Memory B cell (primary cell): ENCODE measurements at regions not wholly inside any gene's neighbourhood (a gene's known extent, or its start where the extent isn't known, plus 50 kb on each side); places are given as distances from the start of the nearest gene placed in this dataset.

Source experiments
- ATAC-seq: fragments of 150-1000 bp; cut with Tn5 transposase; 2 replicates; pipeline ENCODE4 v1.10.0; 2021; ENCODE audit warnings: low read depth, mild to moderate bottlenecking, moderate library complexity
- DNase-seq, 2 donors: peaks; one replicate each; pipeline ENCODE4 v3.0.0; 2022; ENCODE audit warnings: low spot score in 2 of 2
- H3K27ac Mint-ChIP-seq: one replicate; pipeline ENCODE4 v1.8.0; 2022; ENCODE audit warnings: mild to moderate bottlenecking, moderate library complexity, mixed read lengths
- H3K27me3 Mint-ChIP-seq: one replicate; pipeline ENCODE4 v1.8.0; 2022; ENCODE audit warnings: mixed read lengths
- H3K36me3 Mint-ChIP-seq: one replicate; pipeline ENCODE4 v1.8.0; 2022; ENCODE audit warnings: mild to moderate bottlenecking, mixed read lengths
- H3K4me1 Mint-ChIP-seq: one replicate; pipeline ENCODE4 v1.8.0; 2022; ENCODE audit warnings: mixed read lengths
- H3K4me3 Mint-ChIP-seq: one replicate; pipeline ENCODE4 v1.8.0; 2022; ENCODE audit warnings: mild to moderate bottlenecking, moderate library complexity, mixed read lengths
- H3K9me3 Mint-ChIP-seq: one replicate; pipeline ENCODE4 v1.8.0; 2022; ENCODE audit warnings: mixed read lengths

- Mint-ChIP-seq H3K4me3 (no peak overlapping the region), H3K9me3 (peaks cover 8% of the 10 kb centered on the region), H3K36me3 (no peaks in the 10 kb centered on the region), H3K27ac (no peak overlapping the region), H3K27me3 (peaks cover 10% of the 10 kb centered on the region), H3K4me1 (peaks cover 3% of the 10 kb centered on the region)
- no peak for ATAC-seq
- no peak for DNase-seq
Measured at GRCh38 chr5:171596391-171596878, 177.0 kb downstream of the FGF18 start.

DNA sequence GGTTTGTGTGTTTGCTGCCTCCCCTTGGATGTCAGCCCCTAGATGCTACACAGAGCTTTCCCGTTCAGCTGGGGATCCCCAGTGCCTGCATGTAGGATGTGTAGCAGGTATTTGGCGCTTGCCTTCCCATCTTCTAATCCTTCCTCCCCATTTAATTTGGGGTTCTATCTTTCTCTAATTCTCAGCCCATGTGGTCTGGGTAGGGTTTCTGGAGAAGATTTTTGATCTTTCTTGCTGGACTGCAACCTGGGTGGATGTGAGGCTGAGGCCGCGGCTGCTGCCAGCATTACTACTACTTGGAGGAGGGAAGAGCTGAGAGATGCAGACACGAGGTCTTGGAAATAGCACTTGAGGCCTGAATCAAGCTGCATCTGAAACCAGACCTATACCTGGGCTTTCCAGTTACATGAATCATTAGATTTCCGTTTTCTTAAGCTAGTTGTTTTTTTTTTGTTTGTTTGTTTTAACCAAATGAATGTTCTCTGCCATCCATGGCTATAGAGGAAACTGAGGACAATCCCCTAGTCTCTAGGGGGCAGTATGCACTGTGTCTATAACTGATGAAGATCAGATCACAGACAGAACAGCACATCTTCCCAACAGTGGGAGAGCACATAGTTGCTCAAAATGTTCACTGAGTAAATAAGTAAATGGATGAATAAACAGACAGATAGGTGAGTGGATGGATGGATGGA, 178.6 kb downstream of the FGF18 start:
- Mint-ChIP-seq H3K9me3 (peaks cover 8% of the 10 kb centered on the region), H3K27me3 (peaks cover 10% of the 10 kb centered on the region), H3K36me3 (no peaks in the 10 kb centered on the region), H3K27ac (no peak overlapping the region), H3K4me1 (peaks cover 3% of the 10 kb centered on the region), H3K4me3 (no peak overlapping the region)
- ATAC-seq: no peak
- no peak for DNase-seq

GRCh38 chr5:171598641-171599152, 179.2 kb downstream of the FGF18 start:
- DNase-seq: no peak

DNA sequence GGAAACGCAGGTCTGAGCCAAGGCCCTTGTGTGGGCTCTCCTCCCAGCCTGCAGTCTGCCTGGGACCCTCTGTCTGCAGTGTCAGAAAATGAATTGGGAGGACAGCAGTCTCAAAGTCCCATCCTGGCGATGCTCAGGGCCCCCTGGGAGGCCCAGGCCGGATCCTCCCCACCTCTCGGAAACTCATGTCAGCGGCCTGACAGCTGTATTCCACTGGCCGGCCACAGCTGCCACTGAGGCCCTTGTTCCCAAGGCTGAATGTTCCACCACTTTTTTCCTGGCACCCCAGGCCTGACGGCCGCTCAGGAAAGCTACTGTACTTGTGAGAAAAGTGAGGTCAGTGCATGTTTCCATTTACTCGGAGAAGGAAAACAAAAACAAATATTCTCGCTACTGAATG, 180.0 kb downstream of the FGF18 start:
- H3K9me3 Mint-ChIP-seq: peaks cover 10% of the 10 kb centered on the region
- H3K4me3 Mint-ChIP-seq: no peak overlapping the region
- peaks cover 10% of the 10 kb centered on the region for H3K27me3 Mint-ChIP-seq
- H3K36me3 Mint-ChIP-seq: no peaks in the 10 kb centered on the region
- no peak for ATAC-seq
- H3K27ac Mint-ChIP-seq: no peak overlapping the region
- H3K4me1 Mint-ChIP-seq: peaks cover 3% of the 10 kb centered on the region
- no peak for DNase-seq

More at GRCh38 chr5:171598641-171599152, 179.2 kb downstream of the FGF18 start:
- ATAC-seq: no peak
- H3K9me3 Mint-ChIP-seq: peaks cover 8% of the 10 kb centered on the region
- H3K36me3 Mint-ChIP-seq: no peaks in the 10 kb centered on the region
- peaks cover 10% of the 10 kb centered on the region for H3K27me3 Mint-ChIP-seq
- H3K27ac Mint-ChIP-seq: no peak overlapping the region
- H3K4me3 Mint-ChIP-seq: no peak overlapping the region
- peaks cover 3% of the 10 kb centered on the region for H3K4me1 Mint-ChIP-seq

DNA sequence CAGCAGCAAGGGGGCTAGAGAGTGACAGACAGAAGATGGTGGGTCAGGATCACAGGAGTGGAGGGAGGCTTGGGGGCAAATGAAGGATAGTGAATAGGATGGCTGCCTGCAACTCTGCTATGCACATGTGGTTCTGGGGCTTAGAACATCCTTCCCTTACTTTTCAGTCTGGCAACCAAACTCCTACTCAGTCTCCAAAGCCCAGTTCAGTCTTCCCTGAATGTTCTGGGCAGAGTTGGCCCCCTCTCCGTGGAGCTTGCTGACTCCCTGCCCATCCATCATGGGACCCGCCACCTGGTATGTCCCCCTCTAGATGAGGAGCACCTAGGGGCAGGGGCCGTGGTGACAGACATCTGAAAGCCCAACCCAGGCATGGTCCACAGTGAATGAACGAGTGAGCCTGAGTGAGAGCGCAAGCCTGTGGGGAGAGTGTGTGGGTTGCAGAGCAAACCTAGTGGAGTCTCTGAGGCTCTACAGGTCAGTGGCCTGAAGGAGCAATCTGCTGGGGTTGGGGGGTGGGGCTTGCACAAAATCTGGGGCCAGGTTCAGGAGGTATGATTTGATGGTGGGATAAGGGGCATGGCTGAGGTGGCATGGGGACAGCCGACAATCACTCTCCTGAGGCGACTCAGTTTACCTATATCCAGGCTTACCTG, 180.6 kb downstream of the FGF18 start:
- no peak for ATAC-seq
- H3K4me3 Mint-ChIP-seq: no peak overlapping the region
- H3K4me1 Mint-ChIP-seq: peaks cover 3% of the 10 kb centered on the region
- DNase-seq: no peak
- H3K27ac Mint-ChIP-seq: no peak overlapping the region
- no peaks in the 10 kb centered on the region for H3K36me3 Mint-ChIP-seq
- H3K27me3 Mint-ChIP-seq: peaks cover 10% of the 10 kb centered on the region
- peaks cover 10% of the 10 kb centered on the region for H3K9me3 Mint-ChIP-seq

GRCh38 chr5:171600741-171601265, 181.4 kb downstream of the FGF18 start:
- Mint-ChIP-seq H3K4me1 (peaks cover 3% of the 10 kb centered on the region), H3K27ac (no peak overlapping the region), H3K27me3 (peaks cover 10% of the 10 kb centered on the region), H3K4me3 (no peak overlapping the region), H3K36me3 (no peaks in the 10 kb centered on the region), H3K9me3 (peaks cover 10% of the 10 kb centered on the region)
- no peak for DNase-seq
- no peak for ATAC-seq

DNA sequence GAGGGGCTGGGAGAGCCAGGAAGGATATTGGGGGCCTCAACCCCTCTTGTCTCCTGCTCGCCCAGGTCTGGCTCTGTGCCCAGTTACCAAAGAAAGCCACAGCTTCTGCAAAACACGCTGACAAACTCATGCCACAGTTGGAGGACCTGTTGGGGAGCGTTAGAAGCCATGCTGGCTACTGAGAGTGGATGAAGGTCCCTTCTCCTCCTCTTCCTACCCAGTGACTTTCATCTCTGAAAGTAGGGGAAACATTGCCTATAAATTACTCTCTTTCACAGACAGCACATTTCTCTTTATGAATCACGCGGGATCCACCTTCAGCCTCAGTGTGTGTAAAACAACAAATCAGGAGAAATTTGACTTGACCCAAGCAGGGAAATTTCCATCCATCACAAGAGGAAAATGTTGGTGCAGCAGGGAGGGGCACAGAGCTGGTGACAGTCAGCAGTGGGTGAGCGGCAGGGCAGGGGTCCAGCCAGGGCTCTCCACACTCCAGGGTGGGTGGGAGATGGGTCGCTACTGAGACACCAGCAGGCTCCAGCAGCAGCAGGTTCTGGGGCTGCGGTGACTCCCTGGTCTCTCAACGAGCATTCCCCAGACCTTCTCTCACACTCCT, 181.9 kb downstream of the FGF18 start:
- Mint-ChIP-seq H3K9me3 (peaks cover 14% of the 10 kb centered on the region), H3K27ac (no peak overlapping the region), H3K27me3 (peaks cover 10% of the 10 kb centered on the region), H3K4me3 (no peak overlapping the region), H3K4me1 (peaks cover 3% of the 10 kb centered on the region), H3K36me3 (no peaks in the 10 kb centered on the region)
- DNase-seq (no peak), ATAC-seq (no peak)

DNA sequence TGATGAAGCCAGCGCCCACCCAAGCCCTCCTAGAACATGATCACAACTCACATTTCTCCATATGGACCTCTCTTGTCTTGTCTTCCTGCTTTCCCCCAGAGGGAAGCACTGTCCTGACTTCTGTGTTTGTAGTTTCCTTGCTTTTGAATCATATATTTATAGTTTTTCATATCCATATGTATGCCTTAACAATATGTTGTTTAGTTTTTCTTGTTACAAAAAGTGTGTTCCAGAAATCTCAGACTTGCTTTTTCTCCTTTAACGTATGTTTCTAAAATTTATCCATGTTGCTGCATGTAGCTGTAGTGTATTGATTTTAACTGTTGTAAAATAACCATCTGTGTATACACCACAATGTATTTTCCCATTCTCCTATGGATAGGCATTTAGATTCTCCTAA, 182.0 kb upstream of the SMIM23 start:
- DNase-seq (no peak), ATAC-seq (no peak)
- Mint-ChIP-seq H3K4me1 (peaks cover 3% of the 10 kb centered on the region), H3K27ac (no peak overlapping the region), H3K9me3 (peaks cover 18% of the 10 kb centered on the region), H3K36me3 (no peaks in the 10 kb centered on the region), H3K4me3 (no peak overlapping the region), H3K27me3 (peaks cover 4% of the 10 kb centered on the region)

GRCh38 chr5:171604195-171604594, 181.4 kb upstream of the SMIM23 start:
- no peaks in the 10 kb centered on the region for H3K36me3 Mint-ChIP-seq
- ATAC-seq (no peak), DNase-seq (no peak)
- H3K4me1 Mint-ChIP-seq: peaks cover 3% of the 10 kb centered on the region
- H3K27me3 Mint-ChIP-seq: peaks cover 3% of the 10 kb centered on the region
- peaks cover 15% of the 10 kb centered on the region for H3K9me3 Mint-ChIP-seq
- no peak overlapping the region for H3K4me3 Mint-ChIP-seq
- no peak overlapping the region for H3K27ac Mint-ChIP-seq

- DNase-seq (no peak), ATAC-seq (no peak)
- H3K36me3 Mint-ChIP-seq: no peaks in the 10 kb centered on the region
- no peak overlapping the region for H3K27ac Mint-ChIP-seq
- H3K27me3 Mint-ChIP-seq: peaks cover 5% of the 10 kb centered on the region
- H3K4me1 Mint-ChIP-seq: no peaks in the 10 kb centered on the region
- no peak overlapping the region for H3K4me3 Mint-ChIP-seq
- H3K9me3 Mint-ChIP-seq: peaks cover 15% of the 10 kb centered on the region
Measured at GRCh38 chr5:171606414-171607024, 179.1 kb upstream of the SMIM23 start.

DNA sequence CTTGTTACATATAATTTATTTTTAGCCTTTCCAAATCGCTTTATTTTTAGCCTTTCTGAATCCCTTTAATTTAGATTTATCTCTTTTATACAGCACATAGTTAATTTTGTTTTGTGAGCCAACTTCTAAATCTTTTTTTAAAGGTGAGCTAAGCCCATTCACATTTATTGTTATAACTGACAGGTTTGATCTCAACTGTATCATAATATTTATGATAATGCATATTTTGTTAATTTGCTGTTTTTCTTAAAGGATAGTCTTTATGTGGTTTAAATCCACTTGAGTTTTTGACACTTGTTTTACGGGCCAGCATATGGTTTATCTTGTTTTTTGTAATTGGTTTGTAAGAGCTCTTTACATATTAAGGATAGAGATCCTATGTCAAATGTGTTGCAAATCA, 177.8 kb upstream of the SMIM23 start:
- peaks cover 15% of the 10 kb centered on the region for H3K9me3 Mint-ChIP-seq
- ATAC-seq (no peak), DNase-seq (no peak)
- no peak overlapping the region for H3K4me3 Mint-ChIP-seq
- no peak overlapping the region for H3K27ac Mint-ChIP-seq
- no peaks in the 10 kb centered on the region for H3K4me1 Mint-ChIP-seq
- H3K27me3 Mint-ChIP-seq: peaks cover 7% of the 10 kb centered on the region
- no peaks in the 10 kb centered on the region for H3K36me3 Mint-ChIP-seq

DNA sequence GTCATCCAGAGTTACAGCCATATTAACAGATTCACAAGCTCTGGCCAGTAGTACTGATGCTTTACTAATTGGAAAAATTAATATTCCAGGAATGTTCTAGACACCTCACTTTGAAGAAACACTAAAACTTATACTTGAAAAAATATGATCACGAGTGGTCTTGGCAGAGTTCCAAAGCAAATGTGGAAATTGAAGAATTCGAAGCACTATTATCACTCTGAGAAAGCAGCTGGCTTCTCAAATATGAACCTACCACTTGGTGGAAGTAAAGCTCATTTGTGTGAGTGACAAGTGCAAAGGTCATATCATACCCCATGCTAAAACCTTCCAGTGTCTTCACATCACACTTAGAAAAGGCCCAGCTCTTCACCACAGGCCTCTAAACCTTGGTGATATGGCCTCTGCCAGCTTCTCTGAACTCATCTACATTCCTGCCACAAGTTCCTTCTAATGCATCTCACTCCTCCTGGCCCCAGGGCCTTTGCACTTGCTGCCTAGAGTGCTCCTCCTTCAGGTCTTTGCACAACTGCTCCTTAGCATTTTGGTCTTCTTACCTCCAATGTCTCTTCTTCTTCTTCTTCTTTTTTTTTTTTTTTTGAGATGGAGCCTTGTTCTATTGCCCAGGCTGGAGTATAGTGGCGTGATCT, 175.7 kb upstream of the SMIM23 start:
- H3K36me3 Mint-ChIP-seq: no peaks in the 10 kb centered on the region
- DNase-seq (no peak), ATAC-seq (no peak)
- H3K27me3 Mint-ChIP-seq: peaks cover 9% of the 10 kb centered on the region
- peaks cover 12% of the 10 kb centered on the region for H3K9me3 Mint-ChIP-seq
- no peaks in the 10 kb centered on the region for H3K4me1 Mint-ChIP-seq
- H3K27ac Mint-ChIP-seq: no peak overlapping the region
- no peak overlapping the region for H3K4me3 Mint-ChIP-seq

GRCh38 chr5:171610686-171611085, 174.9 kb upstream of the SMIM23 start:
- no peak for ATAC-seq
- peaks cover 12% of the 10 kb centered on the region for H3K9me3 Mint-ChIP-seq

More at GRCh38 chr5:171610686-171611085, 174.9 kb upstream of the SMIM23 start:
- Mint-ChIP-seq H3K27me3 (peaks cover 9% of the 10 kb centered on the region), H3K36me3 (no peaks in the 10 kb centered on the region), H3K4me3 (no peak overlapping the region), H3K4me1 (no peaks in the 10 kb centered on the region), H3K27ac (no peak overlapping the region)
- no peak for DNase-seq
